NCI-H345 (cell line): ENCODE measurements at regions not wholly inside any gene's neighbourhood (a gene's known extent, or its start where the extent isn't known, plus 50 kb on each side); places are given as distances from the start of the nearest gene placed in this dataset.
A peak's percentile ranks its signal among the peaks of the same experiment; 100 is the strongest.

Experiments used
- DNase-seq: peaks from one replicate; lab custom pipeline; 2025; lab: John Stamatoyannopoulos, UW

DNA sequence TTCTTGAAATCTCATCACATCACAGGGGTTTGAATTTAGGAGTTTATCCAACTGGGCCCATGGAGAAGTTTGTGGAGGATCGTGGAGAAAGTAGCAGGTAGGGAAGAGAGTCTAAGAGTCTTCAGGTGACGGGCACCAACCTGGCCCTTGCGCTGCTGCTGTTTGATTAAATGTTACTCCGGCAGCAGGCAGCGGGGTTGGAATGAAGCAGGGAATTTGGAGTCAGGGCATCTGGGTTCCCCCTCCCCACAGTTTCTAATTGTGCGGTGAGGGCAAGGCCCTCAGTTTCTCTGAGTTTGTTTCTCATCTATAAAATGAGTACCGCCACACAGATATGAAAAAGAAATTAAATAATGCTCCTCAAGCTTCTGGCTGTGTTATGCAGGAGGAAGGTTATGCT, 182.9 kb upstream of the RGMA start:
- DNase-seq = no peak

DNA sequence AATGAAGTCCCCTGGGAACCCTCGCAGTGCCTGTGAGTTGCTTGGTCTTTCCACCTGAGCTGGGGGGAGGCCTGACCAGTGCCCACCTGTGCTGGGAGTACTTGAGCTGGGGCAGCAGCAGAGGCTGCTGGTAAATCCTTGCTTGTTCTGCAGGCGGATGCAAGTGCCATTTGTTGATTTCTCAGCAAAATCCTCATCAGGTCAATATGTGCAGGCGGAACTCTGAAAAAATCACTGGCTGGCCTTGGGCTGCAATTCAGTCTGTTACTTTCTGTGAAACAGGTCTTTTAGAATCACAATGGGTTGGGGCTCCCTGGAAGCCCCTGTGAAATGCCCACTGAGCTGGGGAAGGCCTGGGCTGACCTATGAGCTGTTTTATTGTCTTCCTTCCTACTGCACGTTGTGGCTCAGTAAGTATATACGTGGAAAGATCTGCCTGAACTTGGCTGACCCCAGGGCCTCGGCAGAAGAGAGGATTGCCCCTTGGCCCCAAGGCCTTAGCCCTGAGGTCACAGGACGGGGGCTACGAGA, 182.0 kb upstream of the RGMA start:
- no peak for DNase-seq

- DNase-seq = no peak
Measured at GRCh38 chr15:93268066-93268465, 179.1 kb upstream of the RGMA start.

DNA sequence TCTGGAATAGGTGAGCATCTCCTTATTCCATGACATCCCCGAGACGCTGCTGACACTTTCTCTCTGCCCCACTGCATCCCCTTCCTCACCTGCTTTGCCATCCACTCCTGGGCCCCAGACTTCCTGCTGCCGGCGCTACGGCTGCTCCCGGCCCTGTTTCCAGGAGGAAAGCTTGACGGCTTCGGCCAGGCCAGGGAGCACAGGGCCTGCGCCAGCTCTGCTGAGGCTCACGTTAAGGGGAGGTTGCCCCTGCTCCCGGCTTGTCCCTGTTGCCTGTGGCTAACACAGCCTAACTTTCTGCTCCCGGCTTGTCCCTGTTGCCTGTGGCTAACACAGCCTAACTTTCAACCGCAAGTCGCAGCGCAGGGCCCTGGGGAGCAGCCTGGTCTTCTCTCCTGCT, 177.3 kb upstream of the RGMA start:
- no peak for DNase-seq

GRCh38 chr15:93265111-93265556, 176.1 kb upstream of the RGMA start:
- DNase-seq = no peak

DNA sequence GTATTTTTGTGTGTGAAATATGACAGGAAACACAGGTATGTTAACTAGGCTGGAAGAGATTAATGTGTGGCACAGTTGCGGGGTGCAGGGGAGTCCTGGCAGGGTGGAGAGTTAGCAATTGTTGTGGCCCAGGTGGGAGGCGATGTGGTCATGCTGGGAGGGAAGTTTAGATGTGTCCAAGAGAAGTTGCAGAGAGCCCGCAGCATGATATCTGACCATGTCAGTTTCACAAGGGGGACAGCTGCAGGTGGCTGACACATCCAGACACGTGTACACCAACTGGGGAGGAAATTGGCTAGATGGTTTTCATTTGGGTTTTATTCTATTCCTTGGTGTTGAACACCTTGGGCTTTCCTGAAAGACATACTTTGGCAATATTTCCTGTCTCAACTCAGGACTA, 172.8 kb upstream of the RGMA start:
- no peak for DNase-seq

DNA sequence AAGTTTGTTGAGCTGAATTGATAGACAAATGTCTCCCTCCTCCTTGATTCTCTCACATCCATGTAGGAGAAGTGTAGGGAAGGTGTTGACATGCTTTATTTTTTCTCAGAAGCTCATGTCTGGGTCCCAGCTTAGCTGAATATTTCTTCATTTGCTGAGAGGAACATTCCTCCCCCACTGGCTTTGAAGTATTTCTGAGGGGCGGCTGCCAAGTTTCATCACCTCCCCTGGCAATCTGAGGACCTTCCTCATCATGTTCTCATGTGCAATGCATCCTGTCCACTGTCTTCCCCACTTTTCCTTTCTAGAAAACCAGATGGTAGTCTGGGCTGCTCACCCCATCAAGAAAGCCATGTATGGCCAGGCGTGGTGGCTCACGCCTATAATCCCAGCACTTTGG, 168.9 kb upstream of the RGMA start:
- no peak for DNase-seq

GRCh38 chr15:93253681-93254080, 164.7 kb upstream of the RGMA start:
- no peak for DNase-seq

- DNase-seq = no peak
Measured at GRCh38 chr15:93252780-93253179, 163.8 kb upstream of the RGMA start.

GRCh38 chr15:93250950-93251349, 161.9 kb upstream of the RGMA start:
- no peak for DNase-seq

DNA sequence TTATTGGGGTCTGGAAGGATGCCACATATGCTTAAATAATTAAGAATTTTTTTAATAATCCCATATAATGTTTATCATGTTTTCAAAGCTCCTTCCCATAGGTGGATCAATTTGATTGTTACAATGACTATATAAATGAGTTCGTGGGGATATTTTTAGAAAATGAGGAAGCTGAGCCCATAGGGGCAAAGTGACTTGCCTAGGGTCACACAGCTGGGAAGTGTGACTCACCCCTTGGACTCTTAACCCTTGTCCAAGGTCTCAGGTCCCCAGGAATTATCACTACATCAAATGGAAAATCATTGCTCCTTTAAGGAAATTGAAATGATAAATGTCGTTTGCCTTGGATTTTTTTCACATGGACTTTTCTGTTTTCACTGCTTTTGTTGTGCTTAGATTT, 161.2 kb upstream of the RGMA start:
- no peak for DNase-seq

GRCh38 chr15:93249623-93250022, 160.6 kb upstream of the RGMA start:
- no peak for DNase-seq

DNA sequence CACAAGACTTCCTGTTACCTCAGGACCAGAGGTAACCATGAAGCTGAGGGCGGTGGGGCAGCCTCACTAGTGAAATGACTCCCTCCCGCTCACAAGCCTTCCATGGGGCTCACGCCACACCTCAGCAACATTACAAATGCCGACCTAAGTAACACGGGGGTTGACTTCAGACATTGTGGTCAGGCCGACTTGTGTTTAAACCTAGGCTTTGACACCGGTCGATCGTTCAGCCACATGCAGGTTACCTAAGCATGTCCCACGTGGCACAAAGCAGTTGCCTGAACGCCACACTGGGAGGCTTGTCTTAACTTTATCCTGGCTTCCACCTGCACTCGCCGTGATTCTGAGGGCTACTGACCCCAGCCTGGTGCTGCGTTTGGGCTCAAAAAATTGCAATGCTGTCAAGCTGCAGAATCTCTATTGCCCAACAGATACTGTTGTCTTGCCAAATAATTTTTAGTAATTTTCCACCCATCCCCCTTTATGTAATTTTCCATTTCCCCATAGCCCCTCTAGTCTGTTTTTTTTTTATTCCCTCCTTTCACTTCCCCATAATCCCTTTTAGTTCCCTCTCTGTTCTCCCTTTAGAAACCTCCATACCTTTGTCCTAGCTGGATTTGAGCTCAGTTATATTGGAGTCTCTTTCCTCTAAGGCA, 158.6 kb upstream of the RGMA start:
- no peak for DNase-seq

- no peak for DNase-seq
Measured at GRCh38 chr15:93246266-93247242, 157.5 kb upstream of the RGMA start.

DNA sequence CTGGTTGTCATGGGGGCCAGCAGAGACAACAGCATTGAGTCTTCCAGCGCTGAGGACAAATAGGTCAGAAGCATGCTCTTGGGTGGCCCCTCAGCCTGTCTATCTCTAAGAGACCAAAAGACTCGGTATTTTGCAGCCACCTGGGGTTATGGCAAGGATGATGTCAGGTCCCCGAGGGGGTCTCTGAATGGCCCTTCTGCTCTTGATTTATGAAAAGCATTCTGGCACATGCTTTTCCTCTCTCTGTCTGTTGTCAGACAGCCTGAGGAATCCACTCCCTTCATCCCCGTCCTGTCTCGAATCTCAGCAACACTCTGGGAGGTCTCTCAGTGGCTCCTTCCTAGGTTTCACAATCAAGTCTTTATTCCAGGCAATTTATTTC, 156.6 kb upstream of the RGMA start:
- no peak for DNase-seq

DNA sequence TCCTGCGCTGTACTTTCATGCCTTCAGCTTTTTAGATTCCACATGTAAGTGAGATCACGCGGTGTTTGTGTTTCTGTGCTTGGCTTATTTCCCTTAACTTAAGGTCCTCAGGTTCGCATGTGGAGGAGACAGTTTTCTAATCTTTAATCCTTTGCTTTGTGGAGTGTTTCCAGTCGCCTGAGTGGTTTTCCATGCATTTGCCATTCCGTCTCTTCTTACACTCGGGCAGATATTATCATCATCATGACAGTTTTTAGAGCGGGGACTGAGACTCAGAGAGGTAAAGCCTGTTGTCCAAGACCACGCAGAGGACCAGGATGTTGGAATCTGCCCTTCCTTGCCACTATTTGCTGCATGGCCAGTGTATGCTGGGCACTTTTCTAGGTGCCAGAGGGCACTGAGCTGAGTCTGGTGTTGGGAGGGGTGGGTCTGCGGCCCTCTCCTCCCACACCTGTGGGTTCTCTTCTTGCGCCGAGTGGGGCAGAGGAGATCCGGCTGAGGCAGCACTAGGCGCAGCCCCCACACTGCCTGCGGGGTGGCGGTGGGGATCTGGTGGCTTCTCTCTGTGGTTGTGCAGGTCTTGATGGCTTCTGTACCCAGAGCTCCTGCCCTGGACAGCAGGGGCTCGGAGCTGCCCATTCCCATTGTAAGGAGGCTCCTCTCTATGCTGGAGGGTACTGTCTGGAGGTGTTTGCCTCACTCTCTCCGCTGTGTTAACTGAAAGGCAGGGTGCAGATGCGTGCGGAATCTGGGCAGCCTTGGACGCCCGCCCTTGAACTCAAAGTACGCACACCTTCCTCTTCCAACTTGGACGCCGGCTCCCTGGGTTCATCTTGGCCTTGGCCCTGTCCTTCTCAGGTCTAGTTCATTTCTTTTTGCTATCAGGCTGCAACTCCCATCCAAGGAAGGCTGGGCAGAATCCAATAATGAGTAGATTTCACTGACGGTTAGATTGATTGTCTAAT, 156.0 kb upstream of the RGMA start:
- DNase-seq = no peak

GRCh38 chr15:93243573-93243972, 154.6 kb upstream of the RGMA start:
- no peak for DNase-seq

DNA sequence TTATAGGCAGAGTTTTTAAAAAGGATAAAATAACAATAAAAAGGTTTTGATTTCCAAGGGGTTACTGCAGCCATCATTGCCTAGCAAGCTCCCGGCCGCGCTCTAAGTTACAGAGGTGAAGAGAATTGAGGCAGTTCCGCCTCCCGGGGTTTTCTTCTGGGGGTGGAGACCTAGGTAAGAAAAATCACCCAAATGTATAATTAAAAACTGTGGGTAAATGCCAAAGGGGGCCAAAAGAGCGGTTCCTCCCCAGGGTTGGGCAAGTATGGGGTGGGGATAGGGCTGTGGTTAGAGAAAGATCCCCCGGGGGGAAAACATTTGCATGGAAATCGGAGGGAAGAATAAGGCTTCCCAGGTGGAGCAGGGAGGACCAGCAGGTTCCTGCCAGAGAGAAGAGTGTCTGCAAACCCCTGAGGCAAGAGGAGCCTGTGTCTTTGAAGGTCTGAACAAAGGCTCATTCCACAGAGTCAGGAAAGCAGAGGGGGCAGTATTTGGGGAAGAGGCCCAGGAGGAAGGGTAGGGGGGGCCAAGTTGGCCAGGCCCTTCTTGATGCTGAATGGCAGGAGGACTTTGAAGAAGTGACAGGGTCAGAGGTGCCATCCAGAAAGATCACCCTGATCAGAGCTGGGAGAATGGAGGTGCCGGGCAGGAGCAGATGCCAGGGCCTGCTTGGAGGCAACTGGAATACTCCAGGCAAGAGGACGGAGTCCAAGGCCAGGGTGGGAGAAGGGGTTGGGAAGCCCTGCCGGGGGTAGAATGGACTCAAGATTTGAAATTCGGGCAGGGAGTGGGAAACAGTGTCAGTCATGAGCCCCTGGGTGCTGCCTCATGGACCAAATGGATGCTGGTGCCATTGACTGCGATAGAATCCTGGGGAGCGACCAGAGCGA, 152.9 kb upstream of the RGMA start:
- peak; percentile 32 for DNase-seq

- no peak for DNase-seq
Measured at GRCh38 chr15:93239993-93240392, 151.0 kb upstream of the RGMA start.

- no peak for DNase-seq
Measured at GRCh38 chr15:93239591-93239990, 150.6 kb upstream of the RGMA start.

- DNase-seq = no peak
Measured at GRCh38 chr15:93238641-93239040, 149.6 kb upstream of the RGMA start.
